AG09309 (cell line): ENCODE measurements at regions not wholly inside any gene's neighbourhood (a gene's known extent, or its start where the extent isn't known, plus 50 kb on each side); places are given as distances from the start of the nearest gene placed in this dataset.

Experiments used
- DNase-seq: peaks from one replicate; pipeline ENCODE4 v3.0.0-alpha.2; 2010; ENCODE audit warnings: low read depth
- H3K4me3 ChIP-seq: 2 replicates; pipeline ENCODE4 v1.5.1; 2011; ENCODE audit warnings: mild to moderate bottlenecking, low read depth, low read length, moderate library complexity; ENCODE audit not compliant: control insufficient read depth
- TF ChIP-seq, protein P1 (sequence below): IDR thresholded peaks from 2 replicates; pipeline ENCODE4 v1.5.1; 2011; ENCODE audit warnings: mild to moderate bottlenecking, low read depth, low read length, inconsistent platforms; ENCODE audit not compliant: insufficient read depth, control insufficient read depth; ENCODE audit errors: missing control alignments

DNA sequence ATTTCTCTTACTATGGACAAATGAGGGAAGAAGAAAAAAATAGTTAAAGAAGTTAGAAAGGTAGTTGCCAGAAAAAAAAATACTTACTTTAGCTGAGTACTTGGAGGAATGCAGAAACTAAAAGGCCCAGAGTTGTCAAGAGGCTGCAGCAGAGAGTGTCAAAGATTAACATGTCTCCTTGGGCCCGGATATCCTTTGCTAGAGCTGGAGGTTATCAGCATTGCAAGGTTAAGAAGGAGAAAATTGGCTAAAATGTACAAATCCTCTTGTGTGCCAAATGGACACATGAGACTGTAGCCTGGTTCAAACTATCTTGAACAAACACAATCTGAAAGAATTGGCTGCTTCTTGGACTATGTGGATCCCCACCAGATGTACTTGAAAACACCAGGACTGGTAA lies 377.0 kb downstream of the SEMA3D start:
- H3K4me3 ChIP-seq = no peak overlapping the region
- TF ChIP-seq, protein P1, sequence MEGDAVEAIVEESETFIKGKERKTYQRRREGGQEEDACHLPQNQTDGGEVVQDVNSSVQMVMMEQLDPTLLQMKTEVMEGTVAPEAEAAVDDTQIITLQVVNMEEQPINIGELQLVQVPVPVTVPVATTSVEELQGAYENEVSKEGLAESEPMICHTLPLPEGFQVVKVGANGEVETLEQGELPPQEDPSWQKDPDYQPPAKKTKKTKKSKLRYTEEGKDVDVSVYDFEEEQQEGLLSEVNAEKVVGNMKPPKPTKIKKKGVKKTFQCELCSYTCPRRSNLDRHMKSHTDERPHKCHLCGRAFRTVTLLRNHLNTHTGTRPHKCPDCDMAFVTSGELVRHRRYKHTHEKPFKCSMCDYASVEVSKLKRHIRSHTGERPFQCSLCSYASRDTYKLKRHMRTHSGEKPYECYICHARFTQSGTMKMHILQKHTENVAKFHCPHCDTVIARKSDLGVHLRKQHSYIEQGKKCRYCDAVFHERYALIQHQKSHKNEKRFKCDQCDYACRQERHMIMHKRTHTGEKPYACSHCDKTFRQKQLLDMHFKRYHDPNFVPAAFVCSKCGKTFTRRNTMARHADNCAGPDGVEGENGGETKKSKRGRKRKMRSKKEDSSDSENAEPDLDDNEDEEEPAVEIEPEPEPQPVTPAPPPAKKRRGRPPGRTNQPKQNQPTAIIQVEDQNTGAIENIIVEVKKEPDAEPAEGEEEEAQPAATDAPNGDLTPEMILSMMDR = no peak
- DNase-seq = no peak

DNA sequence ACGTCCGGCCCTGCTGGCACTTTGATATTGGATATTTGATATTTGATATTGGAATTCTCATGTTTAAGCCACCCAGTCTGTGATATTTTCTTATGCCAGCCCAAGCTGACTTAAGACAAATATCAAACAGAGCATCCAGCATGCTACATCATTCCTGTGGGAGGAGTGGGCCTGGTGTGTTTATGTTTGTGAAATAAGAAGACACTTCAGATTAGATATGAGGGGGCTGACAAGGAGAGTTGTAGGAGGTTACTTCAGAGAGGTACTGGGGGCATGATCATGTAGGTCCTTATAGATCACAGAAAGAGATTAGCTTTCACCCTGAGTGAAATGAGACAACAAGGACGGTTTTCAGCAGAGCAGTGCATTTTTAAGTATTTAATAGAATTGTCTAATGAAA lies 382.9 kb downstream of the SEMA3D start:
- TF ChIP-seq, protein P1 = no peak
- no peak overlapping the region for H3K4me3 ChIP-seq
- no peak for DNase-seq

DNA sequence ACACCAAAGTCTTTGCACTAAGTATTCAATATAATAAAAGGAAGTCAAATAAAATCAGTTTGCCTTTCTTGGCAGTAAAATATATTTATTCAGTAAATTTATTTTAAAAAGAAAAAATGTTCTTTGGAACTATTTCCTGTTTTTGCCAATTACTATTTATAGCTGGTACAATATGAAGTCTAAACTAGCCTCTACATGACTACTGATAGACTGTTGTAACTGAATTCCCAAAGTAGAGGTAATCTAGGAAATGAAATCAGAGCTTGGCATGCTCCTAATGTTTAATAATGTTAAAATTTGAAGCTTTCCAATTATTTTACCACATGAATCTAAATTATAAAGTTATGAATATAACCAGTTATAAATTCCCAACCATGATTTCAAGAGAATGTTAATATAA lies 385.5 kb downstream of the SEMA3D start:
- TF ChIP-seq, protein P1 = no peak
- no peak for DNase-seq
- H3K4me3 ChIP-seq = no peak overlapping the region

DNA sequence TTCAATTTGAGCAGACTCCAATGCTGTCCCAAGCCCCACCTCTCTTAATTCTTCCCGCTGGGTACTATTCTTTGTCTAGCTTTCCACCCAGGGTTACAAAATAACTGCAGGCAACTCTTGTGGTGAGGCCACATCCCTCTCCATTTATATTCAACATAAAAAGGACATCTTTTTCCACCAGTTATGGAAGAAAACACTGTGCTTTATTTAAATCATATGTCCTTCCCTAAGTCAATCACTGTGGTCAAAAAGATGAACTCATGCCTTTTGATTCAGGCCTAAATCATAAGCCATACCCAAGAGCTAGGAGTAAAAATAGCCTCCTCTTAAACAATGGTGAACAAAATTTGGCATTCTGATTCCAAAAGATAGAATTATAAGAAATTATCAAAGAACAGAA lies 386.0 kb downstream of the SEMA3D start:
- TF ChIP-seq, protein P1 = no peak

DNA sequence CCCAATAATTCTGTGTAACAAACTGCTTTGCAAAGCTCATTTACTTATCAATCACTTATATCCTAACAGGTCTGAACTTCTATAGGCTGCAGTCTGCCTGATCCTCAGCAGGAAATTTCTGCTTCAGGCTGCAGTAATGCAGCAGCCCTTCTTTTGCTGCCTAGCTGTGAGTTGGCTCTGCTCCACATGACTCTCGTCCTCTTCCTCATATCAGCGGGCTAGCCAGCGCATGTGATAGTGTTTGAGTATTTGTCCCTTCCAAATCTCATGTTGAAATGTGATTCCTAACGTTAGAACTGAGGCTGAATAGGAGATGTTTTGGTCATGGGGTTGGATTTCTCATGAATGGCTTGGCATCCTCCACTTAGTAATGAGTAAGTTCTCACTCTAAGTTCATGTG lies 387.8 kb downstream of the SEMA3D start:
- no peak overlapping the region for H3K4me3 ChIP-seq
- no peak for DNase-seq
- TF ChIP-seq, protein P1 = no peak

More for the DNA sequence above, 386.0 kb downstream of the SEMA3D start:
- no peak for DNase-seq
- H3K4me3 ChIP-seq = no peak overlapping the region

DNA sequence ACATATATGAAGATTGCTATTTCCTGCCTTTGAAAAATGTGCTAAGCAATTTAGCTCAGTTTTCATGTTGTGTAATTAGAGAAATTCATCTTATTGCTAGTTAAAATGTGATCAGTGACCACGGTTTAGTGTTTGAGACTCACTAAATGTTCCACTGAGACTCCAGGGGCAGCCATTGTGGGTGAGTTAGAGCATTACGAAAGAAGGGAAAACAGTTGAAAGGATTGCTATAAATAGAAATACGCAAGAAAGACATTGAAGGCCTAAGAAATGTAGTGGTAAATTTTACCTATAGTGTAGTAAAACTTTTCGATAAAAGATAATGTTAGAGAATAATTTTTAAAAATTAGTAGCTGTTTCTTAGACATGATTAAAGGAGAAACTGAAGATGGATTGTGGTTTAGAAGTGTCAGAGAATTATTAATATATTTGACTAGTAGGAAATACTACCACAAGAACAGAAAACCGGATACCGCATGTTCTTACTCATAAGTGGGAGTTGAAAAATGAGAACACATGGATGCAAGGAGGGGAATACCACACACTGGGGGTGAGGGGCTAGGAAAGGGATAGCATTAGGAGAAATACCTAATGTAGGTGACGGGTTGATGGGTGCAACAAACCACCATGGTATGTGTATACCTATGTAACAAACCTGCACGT lies 394.5 kb downstream of the SEMA3D start:
- TF ChIP-seq, protein P1 = no peak
- peak; percentile 1 for DNase-seq

More for the DNA sequence above, 394.5 kb downstream of the SEMA3D start:
- H3K4me3 ChIP-seq = no peak overlapping the region
